ENCODE measurements at regions not wholly inside any gene's neighbourhood (a gene's known extent, or its start where the extent isn't known, plus 50 kb on each side); places are given as distances from the start of the nearest gene placed in this dataset.
"Not testable (repeated sequence)": the region's sequence is repeated elsewhere in the genome, so short reads cannot be mapped to it uniquely, and the experiment has no call there.

DNA sequence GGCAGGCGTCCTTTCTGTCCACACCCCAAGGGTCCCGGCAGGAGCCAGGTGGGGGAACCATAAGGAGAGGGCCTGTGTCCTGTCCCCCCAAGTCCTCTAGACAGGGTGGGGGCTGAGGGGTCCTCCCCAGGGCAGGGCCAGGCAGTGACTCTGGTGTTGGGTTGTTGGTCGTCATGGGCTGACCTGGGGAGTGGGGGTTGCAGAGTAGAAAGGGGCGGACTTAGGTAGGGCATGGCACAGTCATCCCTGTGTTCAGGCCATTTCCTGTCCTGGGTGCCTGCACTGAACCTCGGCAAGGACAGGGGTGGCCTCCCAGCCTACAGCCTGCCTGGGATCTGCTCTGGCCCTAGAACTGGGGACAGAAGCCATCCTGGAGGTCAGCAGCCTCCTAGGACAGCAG, 356.2 kb downstream of the TMEM121 start:
- DNase-seq = no peak

DNA sequence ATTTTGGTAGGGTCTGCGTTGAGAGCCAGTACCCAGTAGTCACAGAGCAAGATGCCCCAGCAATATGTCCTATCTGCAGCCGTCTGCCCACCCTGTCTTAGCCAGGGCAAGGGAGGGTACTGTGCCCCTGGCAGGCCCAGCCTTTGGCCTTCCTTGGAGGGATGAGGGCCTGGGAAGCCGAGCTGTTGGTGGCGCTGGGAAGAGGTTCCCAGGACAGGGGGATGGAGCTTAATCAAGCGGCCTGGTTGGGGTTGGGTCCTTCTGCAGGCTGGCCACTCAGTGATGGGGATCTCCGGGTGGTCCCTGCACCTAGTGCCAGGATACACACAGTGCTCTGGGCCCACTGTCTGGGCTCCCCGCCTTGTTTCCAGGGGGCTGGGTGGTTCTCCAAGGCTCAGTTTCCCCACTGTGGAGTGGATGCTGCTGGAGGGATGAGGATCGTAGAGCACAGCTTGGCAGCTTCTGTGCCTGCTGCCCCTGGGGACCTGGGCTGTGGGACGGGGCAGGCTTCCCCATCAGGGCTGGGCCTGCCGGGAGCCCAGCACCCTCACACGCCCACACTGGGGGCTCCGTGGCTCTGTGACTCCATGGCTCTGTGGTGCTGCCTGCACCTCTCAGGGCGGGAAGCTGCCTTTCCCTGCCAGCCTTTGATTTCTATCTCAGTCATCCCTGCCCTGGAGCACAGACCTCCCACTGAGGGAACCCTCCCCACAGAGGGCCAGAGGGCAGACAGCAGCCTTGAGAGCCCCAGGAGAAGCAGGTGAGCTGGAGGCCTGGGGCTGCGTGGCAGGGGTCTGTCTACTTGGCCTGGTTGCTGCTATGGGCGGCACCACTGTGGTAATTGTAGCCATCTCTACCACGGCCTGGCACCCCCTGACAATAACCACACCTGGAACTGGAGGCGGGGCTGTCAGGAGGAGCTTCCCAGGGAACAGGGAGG, 357.0 kb downstream of the TMEM121 start:
- no peak for DNase-seq

DNA sequence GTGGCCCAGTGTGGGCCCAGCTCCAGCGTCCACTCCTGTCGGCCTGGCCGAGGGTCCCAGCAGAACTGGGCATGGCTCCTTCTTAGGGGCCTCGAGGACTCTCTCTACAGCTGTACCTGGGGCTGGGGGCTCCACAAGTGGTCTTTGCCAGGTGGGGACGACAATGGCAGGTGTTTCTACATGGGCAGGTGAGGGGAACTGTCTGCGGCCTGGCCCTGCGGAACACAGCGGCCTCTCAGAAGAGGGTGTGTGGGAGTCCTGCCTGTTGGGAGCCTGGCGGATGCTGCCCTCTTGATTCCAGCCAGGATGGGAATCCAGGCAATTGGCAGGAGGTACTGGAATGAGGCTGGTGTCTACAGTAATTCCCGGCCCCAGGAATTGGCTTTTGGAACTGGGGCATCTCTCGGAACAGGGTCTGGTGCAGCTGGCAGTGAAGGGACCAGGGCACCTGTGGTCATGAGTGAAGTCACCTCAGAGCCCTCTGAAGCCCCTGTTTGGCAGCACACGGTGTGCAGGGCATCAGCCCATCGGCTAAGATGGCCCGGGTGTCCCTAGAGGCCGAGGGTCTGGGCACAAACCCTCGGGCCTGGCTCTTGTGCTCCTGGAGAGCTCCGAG, 357.9 kb downstream of the TMEM121 start:
- DNase-seq = not testable (repeated sequence)

DNA sequence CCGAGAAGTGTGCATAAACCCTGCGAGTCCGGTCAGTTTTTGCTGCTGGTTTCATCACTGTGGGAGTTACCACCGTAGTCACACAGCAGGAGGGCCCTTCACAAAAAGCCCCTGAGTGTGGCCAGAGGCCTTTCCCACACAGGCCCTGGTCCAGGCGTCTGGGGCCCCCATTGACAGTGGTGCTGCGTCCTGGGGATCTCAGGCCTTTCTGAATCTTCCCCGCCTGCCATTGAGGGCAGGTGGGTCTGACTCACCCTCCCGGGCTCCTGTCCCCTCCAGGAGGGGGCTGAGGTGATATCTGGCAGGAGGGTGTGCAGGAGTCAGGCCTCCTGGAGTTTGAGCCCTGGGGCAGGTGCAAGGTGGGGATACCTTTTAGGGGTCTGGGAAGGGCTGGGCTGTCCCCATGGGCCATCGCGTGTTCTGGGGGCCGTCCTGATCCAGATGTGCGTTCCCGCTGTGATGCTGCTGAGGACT, 358.5 kb downstream of the TMEM121 start:
- no peak for DNase-seq

DNA sequence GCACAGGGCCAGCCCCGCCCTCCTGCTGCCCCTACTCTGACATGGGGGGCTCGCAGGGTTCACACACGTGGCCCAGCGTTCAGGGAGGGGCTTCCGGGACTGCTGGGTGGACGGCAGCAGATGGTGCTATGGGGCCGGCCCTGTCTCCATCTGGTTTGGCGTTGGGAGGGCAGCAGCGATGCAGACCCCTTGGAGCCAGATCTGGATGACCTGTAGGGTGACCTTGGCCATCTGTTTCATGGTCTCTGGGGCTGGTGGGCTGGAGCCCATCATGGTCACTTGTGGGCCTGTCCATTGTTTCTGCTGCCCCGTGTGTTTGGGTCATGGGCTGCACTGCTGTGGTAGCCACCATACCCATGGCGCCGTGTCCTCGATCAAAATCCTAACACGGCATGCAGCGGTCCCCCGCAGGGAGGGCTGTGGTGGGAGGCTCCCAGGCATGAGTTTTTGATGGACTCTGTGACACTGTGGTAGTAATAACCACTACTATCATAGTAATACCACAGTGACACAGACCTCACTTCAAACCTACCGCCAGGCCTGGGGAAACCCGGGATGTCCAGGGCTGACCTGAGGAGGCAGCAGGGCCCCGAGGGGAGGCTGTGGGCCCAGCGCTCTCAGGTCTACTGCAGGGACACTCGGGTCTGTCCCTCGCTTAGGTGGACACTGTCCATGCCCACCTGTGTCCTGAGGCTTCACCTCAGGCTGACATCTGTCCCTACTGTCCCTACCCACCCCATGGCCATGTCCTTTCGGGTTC, 359.4 kb downstream of the TMEM121 start:
- no peak for DNase-seq

DNA sequence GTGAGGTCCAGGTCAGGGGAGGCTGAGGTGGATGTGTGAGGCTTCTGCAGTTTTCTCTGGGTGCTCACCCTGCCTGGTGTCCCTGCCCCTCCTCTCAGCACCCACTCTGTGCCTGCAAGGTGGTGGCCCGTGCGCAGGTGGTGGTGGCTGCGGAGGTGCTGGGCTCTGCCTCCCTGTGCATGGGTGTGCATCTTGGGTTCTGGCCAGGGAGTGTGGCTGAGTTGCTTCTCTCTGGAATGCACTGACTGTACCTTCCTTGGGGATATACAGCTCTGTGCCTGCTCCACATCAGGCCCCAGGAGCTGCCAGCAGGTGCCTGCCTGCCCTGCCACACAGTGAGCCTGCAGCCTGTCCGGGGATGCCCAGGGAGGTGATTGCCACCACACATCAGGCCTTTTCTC, 360.4 kb downstream of the TMEM121 start:
- not testable (repeated sequence) for DNase-seq

DNA sequence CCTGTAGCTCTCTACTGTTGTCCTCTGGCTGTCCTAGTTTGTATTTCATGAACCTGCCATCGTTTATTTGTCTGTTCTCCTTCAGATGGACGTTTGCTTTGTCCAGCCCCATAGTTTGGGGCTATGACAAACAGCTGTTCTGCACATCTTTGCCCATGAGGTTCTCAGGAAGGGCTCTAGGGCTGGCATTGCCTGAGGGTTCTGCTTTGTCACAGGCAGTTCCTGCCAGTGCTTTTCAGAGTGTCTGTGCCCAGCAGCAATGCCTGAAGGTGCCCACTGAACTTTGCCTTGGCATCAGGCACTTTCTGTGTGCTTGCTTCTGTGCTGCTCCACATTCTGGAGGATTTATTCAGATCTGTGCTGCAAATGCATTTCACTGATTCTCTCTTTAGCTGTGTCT, 361.3 kb downstream of the TMEM121 start:
- DNase-seq = no peak

DNA sequence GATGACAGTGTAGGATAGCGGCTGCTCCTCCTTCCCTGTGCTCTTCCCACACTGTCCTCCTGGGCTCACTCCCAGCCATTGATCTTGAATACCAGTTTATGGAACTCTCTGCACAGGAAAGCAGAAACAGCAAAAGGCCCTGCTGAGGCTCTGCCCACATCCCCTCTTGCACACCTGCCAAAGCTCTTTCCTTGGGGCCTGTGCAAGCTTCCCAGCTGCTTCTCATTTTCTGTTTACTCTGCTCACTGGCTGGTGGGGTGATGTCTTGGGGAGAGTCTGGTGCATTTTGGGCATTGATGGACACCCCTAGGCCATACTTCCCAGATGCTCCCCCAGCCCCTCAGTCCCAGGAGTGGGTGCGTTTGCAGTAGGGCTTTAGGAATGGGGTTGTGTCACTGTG, 361.8 kb downstream of the TMEM121 start:
- no peak for DNase-seq

DNA sequence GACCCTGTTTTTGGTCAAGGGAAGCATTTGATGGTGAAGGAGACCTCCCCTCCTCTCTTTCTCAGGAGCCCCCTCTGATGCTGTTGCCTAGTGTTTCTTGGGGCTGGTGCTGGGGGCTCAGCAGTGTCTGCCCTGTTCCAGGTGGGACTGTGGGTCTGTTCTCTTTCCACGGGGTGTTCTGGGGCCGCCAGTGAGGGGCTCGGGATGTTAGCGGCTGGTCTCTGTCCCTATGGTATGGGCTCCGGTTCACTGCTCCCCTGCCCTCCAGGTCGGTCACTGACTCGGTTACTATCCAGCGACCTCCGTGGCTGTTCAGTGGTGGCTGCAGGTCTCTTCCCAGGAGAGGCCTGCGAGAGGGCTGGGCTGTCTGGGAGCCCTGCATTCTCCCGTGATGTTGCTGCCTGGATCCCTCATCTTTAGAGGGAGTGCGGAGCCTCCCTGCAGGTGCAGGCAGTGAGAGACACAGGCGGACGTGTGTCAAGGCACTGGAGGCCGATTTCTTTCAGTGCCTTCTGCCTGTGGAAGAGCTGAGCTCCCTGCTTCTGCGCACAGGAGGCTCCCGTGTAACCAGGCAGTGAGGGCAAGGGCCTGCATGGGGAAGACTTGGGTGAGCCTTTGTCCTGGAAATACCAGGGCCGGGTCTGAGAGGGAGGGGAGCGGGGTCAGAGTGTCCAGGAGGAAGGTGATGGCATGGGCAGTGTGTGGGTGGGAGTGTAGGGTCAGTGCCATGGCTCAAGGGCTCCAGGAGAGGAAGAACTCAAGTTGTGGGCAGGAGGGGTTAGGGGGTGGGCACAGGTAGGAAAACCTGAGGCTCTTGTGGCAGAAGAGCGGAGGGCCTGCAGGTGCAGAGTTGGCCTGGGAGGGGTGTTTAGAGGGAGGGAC, 362.6 kb downstream of the TMEM121 start:
- DNase-seq = no peak

DNA sequence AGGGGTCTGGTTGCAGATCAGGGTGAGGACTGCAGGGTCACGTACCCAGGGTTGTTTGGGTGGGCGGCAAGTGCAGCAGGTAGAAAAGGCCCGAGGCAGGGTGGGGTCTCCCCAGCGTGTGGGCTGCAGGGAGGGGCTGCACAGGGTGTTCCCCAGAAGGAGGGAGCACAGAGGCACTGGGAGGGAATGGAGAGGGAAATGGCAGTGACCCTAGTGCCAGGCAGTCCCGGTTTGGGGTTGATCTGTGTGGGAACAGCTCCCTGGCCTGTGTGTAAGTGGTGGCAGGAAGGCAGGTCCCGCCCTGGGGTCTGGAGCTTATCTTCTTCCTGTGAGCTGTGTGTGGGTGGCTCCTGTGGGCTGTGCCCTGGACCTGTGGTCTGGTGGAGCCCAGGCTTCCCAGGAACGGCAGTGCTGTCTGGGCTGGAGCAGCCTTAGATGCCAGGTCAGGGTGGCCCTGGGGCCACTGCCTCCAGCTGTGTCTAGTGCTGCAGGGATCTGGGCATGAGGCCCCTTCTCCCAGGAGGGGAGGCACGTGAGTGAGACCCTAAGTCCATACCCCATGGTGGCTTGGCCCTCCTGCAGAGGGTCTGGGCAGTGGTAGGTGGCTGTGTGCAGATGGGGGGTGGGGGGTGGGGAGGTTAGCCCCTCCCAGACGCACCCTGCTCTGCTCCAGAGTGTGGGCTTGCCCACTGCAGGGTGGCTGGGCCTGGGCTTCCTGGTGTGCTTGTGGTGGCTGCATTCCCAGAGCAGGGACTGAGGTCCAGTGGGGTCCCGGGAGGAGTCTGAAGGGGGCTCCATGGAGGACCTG, 363.5 kb downstream of the TMEM121 start:
- no peak for DNase-seq

DNA sequence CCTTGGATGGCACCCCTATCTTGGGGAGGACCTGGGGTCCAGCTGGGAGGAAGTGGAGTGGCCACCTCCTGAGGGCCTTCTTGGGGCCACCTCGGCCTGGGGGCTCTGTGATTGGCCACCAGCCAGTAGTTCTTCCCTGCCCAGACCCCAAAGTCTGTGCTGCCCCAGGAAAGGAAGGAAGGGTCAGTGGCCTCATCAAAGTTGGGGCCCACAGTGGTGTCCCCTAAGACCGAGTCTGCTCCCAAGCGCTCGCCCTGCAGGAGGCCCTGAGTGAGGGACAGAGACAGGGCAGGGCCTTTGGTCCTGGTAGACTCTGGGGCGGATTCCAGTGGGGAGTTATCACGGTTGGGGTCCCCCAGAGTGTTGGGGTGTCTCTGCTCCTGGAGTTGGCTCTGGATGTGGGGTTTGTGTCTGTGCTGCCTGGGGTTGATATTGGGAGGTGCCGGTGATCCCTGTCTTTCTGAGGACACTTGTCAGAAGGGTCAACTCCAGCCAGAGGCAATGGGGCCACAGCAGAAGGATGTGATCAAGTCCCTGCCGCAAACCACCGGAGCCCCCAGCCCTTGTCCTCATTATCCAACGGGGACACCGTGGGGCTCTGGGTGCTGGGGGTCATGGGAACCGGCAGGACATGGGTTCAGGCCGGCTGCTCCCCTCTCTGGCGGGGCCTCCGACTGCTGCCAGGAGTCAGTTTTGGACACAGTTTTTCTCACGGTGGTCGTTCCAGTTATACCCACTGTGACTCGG, 364.3 kb downstream of the TMEM121 start:
- DNase-seq = no peak

DNA sequence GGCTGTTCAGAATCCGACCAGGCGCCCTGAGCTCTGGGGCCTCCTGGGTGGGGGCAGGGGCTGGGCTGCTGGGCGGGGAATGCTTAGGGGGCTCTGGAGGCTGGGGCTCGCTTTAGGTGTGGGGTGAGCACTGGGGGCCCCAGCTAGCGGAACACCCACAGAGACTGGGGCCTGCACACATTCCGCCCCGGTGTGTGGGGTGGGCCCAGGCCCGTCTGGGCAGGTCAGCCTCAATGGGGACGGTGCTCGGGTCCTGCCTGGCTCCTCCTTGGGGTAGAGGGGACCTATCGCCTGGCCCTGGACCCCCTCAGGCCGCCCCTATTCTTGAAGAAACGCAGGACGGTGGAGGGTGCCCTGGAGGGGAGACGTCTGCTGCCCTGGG, 364.8 kb downstream of the TMEM121 start:
- no peak for DNase-seq

DNA sequence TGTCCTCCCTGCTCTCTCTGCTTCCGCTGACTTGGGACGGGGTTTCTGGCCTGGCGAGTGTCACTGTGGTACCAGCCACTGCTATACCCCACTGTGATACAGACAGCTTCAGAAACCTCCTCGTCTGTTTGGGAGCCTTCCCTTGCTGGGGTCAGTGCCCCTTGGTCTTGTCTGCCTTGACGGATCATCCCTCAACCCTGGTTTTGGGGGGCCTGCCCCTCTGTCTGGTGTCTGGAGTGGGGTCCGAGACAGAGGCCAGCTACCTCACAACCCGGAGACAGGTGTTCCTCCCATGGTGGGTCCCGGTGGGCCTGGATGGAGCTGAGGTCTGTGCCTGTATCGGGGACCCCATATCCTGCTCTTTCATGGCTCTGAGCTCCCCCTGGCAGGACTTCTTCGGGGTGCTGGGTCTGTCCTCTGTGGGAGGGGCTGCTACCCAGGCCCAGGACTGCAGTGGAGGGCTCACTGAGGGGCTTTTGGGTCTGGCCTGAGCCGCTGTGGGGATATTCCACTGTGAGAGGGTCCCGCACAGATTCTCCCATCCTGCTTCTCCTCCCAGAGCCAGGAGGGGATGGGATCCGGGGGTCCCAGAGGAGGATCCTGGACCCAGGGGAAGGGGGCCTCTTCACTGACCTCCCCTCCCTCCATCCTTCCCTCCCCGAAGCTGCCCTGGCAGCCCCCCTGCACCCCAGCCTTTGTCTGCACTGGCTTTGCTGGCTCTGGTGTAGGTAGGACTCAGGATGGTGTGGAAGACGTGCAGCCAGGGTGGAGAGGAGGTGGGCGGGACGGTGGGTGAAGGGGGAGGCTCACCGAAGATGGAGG, 365.5 kb downstream of the TMEM121 start:
- DNase-seq = no peak

DNA sequence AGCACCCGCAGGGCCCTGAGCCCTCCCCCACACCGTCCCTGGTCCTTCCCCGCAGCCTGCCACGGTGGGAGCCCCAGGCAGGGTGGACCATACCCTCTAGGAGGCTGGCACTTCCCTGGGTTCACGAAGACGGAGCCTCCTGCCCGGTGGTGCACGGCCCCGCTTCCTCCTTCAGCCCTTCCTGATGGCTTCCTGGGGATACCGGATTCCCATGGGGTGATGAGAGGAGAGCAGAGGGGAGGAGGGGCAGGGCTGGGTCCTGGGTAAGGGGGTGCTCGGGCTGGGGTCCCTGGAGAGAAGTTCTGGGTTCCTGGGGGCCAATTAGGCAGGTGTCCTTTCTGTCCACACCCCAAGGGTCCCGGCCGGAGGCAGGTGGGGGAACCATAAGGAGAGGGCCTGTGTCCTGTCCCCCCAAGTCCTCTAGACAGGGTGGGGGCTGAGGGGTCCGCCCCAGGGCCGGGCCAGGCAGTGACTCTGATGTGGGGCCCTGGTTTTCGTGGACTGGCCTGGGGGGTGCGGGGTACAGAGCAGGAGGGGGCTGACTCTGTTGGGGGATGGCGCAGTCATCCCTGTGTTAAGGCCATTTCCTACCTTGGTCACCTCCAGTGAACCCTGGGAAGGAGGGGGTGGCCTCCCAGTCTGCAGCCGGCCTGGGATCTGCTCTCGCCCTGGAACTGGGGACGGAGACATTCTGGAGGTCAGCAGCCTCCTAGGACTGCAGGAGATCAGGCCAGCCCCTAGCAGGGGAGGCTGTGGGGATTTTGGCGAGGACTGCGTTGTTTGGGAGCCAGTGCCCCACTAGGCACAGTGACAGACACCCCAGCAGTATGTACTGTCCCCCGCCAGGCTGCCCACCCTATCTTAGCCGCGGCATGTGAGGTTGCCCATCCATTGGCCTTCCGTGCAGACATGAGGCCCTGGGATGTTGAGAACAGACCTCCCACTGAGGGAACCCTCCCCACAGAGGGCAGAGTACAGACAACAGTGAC, 366.4 kb downstream of the TMEM121 start:
- DNase-seq = not testable (repeated sequence)

DNA sequence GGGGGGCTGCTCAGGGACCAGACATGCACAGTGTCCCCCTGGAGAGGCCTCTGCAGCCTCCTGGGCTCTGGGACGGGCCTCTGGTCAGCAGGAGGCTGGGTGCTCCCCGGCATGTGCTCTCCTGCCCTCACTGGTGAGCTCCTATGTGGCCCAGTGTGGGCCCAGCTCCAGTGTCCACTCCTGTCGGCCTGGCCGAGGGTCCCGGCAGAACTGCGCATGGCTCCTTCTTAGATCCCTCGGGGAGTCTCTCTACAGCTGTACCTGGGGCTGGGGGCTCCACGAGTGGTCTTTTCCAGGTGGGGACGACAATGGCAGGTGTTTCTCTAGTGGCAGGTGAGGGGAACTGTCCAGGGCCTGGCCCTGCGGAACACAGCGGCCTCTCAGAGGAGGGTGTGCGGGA, 367.3 kb downstream of the TMEM121 start:
- not testable (repeated sequence) for DNase-seq

DNA sequence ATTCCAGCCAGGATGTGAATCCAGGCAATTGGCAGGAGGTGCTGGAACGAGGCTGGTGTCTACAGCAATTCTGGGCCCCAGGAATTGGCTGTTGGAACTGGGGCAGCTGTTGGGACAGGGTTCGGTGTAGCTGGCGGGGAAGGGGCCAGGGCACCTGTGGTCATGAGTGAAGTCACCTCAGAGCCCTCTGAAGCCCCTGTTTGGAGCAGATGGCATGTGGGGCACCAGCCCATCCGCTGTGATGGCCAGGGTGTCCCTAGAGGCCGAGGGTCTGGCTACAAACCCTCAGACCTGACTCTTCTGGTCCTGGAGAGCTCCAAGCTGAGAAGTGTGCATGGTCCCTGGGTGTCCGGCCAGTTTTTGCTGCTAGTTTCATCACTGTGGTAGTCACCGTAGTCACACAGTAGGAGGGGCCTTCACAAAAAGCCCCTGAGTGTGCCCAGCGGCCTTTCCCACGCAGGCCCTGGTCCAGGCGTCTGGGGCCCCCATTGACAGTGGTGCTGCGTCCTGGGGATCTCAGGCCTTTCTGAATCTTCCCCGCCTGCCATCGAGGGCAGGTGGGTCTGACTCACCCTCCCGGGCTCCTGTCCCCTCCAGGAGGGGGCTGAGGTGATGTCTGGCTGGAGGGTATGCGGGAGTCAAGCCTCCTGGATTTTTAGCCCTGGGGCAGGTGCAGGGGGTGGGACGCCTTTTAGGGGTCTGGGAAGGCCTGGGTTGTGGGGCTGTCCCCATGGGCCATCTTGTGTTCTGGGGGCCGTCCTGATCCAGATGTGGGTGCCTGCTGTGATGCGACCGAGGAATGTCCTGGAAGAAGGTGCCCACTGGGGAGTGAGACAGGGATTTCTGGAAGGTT, 368.0 kb downstream of the TMEM121 start:
- DNase-seq = no peak

Measured in NCI-H774 (cell line).